GM12878 (cell line): ENCODE measurements at regions not wholly inside any gene's neighbourhood (a gene's known extent, or its start where the extent isn't known, plus 50 kb on each side); places are given as distances from the start of the nearest gene placed in this dataset.

Experiments used
- ATAC-seq: fragments of 200-7000 bp; cut with Tn5 transposase; 3 replicates; pipeline ENCODE4 v1.9.1; 2020; ENCODE audit warnings: mild to moderate bottlenecking, moderate library complexity
- BruUV-seq: library from RNA; stranded (reverse); fragments of 400-500 nt; replicated peaks from 2 replicates; lab custom pipeline; 2021; lab: Mats Ljungman, UMichigan
- CTCF ChIA-PET: fragments of 300-600 bp; sonication (Branson Sonifier 250); formaldehyde crosslinking; extraction: SDS; loops from one replicate; lab custom pipeline; 2021; ENCODE audit warnings: inconsistent platforms; lab: Yijun Ruan, JAX
- POLR2A ChIA-PET: fragments of 350-600 bp; formaldehyde crosslinking; extraction: SDS; loops from one replicate; lab custom pipeline; 2021; ENCODE audit warnings: inconsistent platforms; lab: Charles Lee
- RAD21 ChIA-PET: fragments of 300-600 bp; sonication (Branson Sonifier 250); formaldehyde crosslinking; loops from one replicate; lab custom pipeline; 2023; ENCODE audit warnings: antibody characterized with exemption; ENCODE audit not compliant: unreplicated experiment; lab: Charles Lee
- SMC1A ChIA-PET: fragments of 300-600 bp; sonication (Branson Sonifier 250); formaldehyde crosslinking; loops from one replicate; lab custom pipeline; 2023; ENCODE audit not compliant: unreplicated experiment, uncharacterized antibody; lab: Charles Lee
- DNase-seq: peaks from one replicate; pipeline ENCODE4 v3.0.0-alpha.2; 2011; ENCODE audit warnings: low read depth, low spot score
- FAIRE-seq: peaks from 3 replicates; lab custom pipeline; 2011; peaks lifted over from hg19 to GRCh38; lab: Jason Lieb, UNC
- H2AFZ ChIP-seq: 2 replicates; pipeline ENCODE4 v1.6.0; 2011; ENCODE audit warnings: low read depth, low read length, control low read depth; ENCODE audit not compliant: control insufficient read depth
- H3K27ac ChIP-seq: 2 replicates; pipeline ENCODE4 v1.5.1; 2011; ENCODE audit warnings: control low read depth; ENCODE audit not compliant: control insufficient read depth, insufficient read depth
- H3K27me3 ChIP-seq, 2 experiments: replicated peaks in 1 of 2; 2 replicates each; pipeline versions ENCODE4 v1.6.0 to v1.6.1; 2011; ENCODE audit warnings: low read length in 1 of 2; ENCODE audit not compliant: control insufficient read depth in 2 of 2, insufficient read depth in 2 of 2
- H3K36me3 ChIP-seq, 2 experiments: 2 replicates each; pipeline ENCODE4 v1.5.1; 2011; ENCODE audit warnings: low read length in 1 of 2; ENCODE audit not compliant: control insufficient read depth in 2 of 2, insufficient read depth in 2 of 2
- H3K4me1 ChIP-seq: 2 replicates; pipeline ENCODE4 v1.6.1; 2011; ENCODE audit warnings: mild to moderate bottlenecking, low read length, moderate library complexity, mixed read lengths; ENCODE audit not compliant: control insufficient read depth, insufficient read depth
- H3K4me2 ChIP-seq: 2 replicates; pipeline ENCODE4 v1.6.0; 2011; ENCODE audit warnings: control low read depth; ENCODE audit not compliant: control insufficient read depth, insufficient read depth
- H3K4me3 ChIP-seq: fragments of 200-600 bp; sonication (generic); 2 replicates; pipeline ENCODE4 v1.5.1; 2016
- H3K79me2 ChIP-seq: 2 replicates; pipeline ENCODE4 v1.6.0; 2011; ENCODE audit warnings: low read length; ENCODE audit not compliant: control insufficient read depth, insufficient read depth
- H3K9ac ChIP-seq: 2 replicates; pipeline ENCODE4 v1.8.0; 2011; ENCODE audit warnings: low read length, control low read depth, mixed read lengths; ENCODE audit not compliant: control insufficient read depth, insufficient read depth
- H3K9me3 ChIP-seq: replicated peaks from 3 replicates; pipeline ENCODE4 v1.5.1; 2011; ENCODE audit warnings: mild to moderate bottlenecking, low read length; ENCODE audit not compliant: control insufficient read depth, insufficient read depth
- H4K20me1 ChIP-seq: 2 replicates; pipeline ENCODE4 v1.6.0; 2011; ENCODE audit not compliant: control insufficient read depth, insufficient read depth
- BHLHE40 ChIP-seq, 2 experiments: fragments of 450-650 bp in 1 of 2; IDR thresholded peaks; 2 replicates each; pipeline ENCODE4 v1.6.1; 2011 to 2017; ENCODE audit warnings: low read depth in 2 of 2, borderline replicate concordance in 1 of 2, improper control_type of control experiment in 1 of 2, low read length in 1 of 2, mild to moderate bottlenecking in 1 of 2
- CREB1 ChIP-seq: IDR thresholded peaks from 2 replicates; pipeline ENCODE4 v1.6.1; 2012; ENCODE audit warnings: low read depth, mild to moderate bottlenecking, inconsistent platforms
- FOXK2 ChIP-seq: fragments of 450-650 bp; IDR thresholded peaks from 2 replicates; pipeline ENCODE4 v1.6.1; 2017; ENCODE audit warnings: mild to moderate bottlenecking, moderate library complexity
- HDGF ChIP-seq: fragments of 450-650 bp; IDR thresholded peaks from 2 replicates; pipeline ENCODE4 v1.6.1; 2016; ENCODE audit warnings: antibody characterized with exemption
- KDM1A ChIP-seq: fragments of 200-600 bp; sonication (generic); IDR thresholded peaks from 2 replicates; pipeline ENCODE4 v1.6.1; 2016; ENCODE audit warnings: borderline replicate concordance
- NR2F1 ChIP-seq: fragments of 450-650 bp; conservative IDR thresholded peaks from 2 replicates; pipeline ENCODE4 v1.6.1; 2017; ENCODE audit warnings: mild to moderate bottlenecking
- RAD51 ChIP-seq: fragments of 450-650 bp; IDR thresholded peaks from 2 replicates; pipeline ENCODE4 v1.6.1; 2016; ENCODE audit warnings: moderate library complexity, mild to moderate bottlenecking, inconsistent platforms
- RB1 ChIP-seq: fragments of 450-650 bp; formaldehyde crosslinking; IDR thresholded peaks from 2 replicates; pipeline ENCODE4 v1.6.1; 2017; ENCODE audit warnings: mild to moderate bottlenecking, borderline replicate concordance
- RCOR1 ChIP-seq: conservative IDR thresholded peaks from 2 replicates; pipeline ENCODE4 v1.6.1; 2012; ENCODE audit warnings: low read depth, low read length, improper control_type of control experiment
- SIN3A ChIP-seq: IDR thresholded peaks from 2 replicates; pipeline ENCODE4 v1.6.1; 2012; ENCODE audit warnings: low read depth, low read length, improper control_type of control experiment
- SMC3 ChIP-seq: IDR thresholded peaks from 2 replicates; pipeline ENCODE4 v1.6.1; 2011; ENCODE audit warnings: low read length, improper control_type of control experiment, borderline replicate concordance
- SPI1 ChIP-seq: IDR thresholded peaks from 2 replicates; pipeline ENCODE4 v1.6.1; 2011; ENCODE audit warnings: low read depth, mild to moderate bottlenecking, low read length, moderate library complexity, borderline replicate concordance; ENCODE audit not compliant: insufficient read depth
- SREBF2 ChIP-seq: IDR thresholded peaks from 2 replicates; pipeline ENCODE4 v1.6.1; 2012; ENCODE audit warnings: mild to moderate bottlenecking, low read length
- ZNF384 ChIP-seq: IDR thresholded peaks from 2 replicates; pipeline ENCODE4 v1.6.1; 2012; ENCODE audit warnings: low read depth, mild to moderate bottlenecking, low read length, improper control_type of control experiment, borderline replicate concordance
- WGBS: methylation state at CpG from one replicate; pipeline ENCODE4 v1.1.6; 2016; ENCODE audit warnings: low lambda C conversion rate; ENCODE audit not compliant: insufficient replicate concordance, insufficient coverage; ENCODE audit errors: missing lambda C conversion rate; 5-methylcytosine and 5-hydroxymethylcytosine counted together
- in situ Hi-C: fragments of 300-500 bp; cut with MboI; formaldehyde crosslinking; loops from 9 replicates; pipeline ENCODE4 v1.14.3; 2018; ENCODE audit warnings: mixed read lengths
- intact Hi-C: fragments of 100-400 bp; cut with micrococcal nuclease; formaldehyde crosslinking; loops from one replicate; pipeline ENCODE4 v1.14.2; 2022; ENCODE audit not compliant: unreplicated experiment
- TF ChIP-seq, protein P1 (sequence below): fragments of 450-650 bp; IDR thresholded peaks from 2 replicates; pipeline ENCODE4 v1.6.1; 2016; ENCODE audit warnings: mild to moderate bottlenecking, moderate library complexity, borderline replicate concordance

DNA sequence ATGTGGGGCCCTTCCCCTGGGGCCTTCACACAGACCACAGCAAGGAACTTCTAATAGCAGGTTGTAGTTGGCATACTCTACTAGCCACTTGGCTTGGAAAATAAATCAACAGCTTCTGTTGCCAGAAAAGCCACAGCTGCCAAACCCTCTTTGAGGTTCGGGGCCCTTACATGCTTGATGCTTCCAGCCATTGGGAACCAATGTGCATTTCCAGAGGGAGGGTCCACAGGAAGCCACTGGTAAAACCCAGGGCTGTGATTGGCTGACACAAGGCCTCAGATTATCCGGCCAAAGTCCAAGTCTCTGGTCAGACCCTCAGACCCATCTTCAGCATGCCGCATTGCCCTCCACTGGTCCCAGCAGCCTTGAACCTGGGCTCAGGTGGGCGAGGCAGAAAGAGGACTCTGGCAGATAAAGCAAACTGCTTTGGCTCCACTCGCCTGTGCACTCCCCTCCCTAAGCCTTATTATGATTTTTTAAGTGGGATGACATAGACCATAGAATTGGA, 214.4 kb downstream of the BCL11B start (continued):
- no peak for TF ChIP-seq SPI1
- no peak for TF ChIP-seq RCOR1
- TF ChIP-seq FOXK2 = no peak
- TF ChIP-seq SMC3 = no peak

DNA sequence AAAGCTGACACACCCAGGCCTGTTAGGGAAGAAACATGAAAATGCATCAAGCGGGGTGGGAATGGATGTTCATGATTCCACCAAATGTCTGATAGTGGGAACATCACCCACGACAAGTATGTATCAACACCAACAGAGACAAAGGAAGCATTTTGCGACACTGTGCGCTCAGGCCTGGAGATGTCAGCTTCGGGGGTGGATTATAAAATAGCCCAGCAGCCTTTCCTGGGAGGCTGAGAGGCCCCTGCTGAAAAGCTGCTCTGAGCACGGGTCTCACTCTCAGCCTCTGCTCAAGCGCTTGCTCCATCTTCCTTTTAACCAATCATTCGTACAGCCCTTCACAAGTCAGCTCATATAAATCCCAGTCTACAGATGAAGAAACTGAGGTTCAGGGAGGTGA, 213.5 kb downstream of the BCL11B start:
- ChIA-PET RAD21 (no interaction called here), POLR2A (no interaction called here), CTCF (no interaction called here)
- in situ Hi-C loops (no loop called here), intact Hi-C loops (no loop called here)
- Histone ChIP-seq H3K4me2 (no peak overlapping the region), H3K27me3 (no peaks in the 10 kb centered on the region)
- TF ChIP-seq RB1 (no peak), SREBF2 (no peak), NR2F1 (no peak), CREB1 (no peak), ZNF384 (no peak), RAD51 (no peak), SIN3A (no peak), HDGF (no peak), KDM1A (no peak), BHLHE40 (IDR thresholded peaks at IDR 0.05; ENCODE audit: borderline replicate concordance in 1 of 2, low read depth in 2 of 2, low read length in 1 of 2) (no peak)
- TF ChIP-seq, protein P1, sequence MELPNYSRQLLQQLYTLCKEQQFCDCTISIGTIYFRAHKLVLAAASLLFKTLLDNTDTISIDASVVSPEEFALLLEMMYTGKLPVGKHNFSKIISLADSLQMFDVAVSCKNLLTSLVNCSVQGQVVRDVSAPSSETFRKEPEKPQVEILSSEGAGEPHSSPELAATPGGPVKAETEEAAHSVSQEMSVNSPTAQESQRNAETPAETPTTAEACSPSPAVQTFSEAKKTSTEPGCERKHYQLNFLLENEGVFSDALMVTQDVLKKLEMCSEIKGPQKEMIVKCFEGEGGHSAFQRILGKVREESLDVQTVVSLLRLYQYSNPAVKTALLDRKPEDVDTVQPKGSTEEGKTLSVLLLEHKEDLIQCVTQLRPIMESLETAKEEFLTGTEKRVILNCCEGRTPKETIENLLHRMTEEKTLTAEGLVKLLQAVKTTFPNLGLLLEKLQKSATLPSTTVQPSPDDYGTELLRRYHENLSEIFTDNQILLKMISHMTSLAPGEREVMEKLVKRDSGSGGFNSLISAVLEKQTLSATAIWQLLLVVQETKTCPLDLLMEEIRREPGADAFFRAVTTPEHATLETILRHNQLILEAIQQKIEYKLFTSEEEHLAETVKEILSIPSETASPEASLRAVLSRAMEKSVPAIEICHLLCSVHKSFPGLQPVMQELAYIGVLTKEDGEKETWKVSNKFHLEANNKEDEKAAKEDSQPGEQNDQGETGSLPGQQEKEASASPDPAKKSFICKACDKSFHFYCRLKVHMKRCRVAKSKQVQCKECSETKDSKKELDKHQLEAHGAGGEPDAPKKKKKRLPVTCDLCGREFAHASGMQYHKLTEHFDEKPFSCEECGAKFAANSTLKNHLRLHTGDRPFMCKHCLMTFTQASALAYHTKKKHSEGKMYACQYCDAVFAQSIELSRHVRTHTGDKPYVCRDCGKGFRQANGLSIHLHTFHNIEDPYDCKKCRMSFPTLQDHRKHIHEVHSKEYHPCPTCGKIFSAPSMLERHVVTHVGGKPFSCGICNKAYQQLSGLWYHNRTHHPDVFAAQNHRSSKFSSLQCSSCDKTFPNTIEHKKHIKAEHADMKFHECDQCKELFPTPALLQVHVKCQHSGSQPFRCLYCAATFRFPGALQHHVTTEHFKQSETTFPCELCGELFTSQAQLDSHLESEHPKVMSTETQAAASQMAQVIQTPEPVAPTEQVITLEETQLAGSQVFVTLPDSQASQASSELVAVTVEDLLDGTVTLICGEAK = no peak
- TF ChIP-seq, all 136 proteins: peak for 0
- DNase-seq (no peak), FAIRE-seq (no peak), ATAC-seq (no peak)
- Histone ChIP-seq H4K20me1 (no peaks in the 10 kb centered on the region), H3K27ac (no peak overlapping the region), H3K36me3 (no peaks in the 10 kb centered on the region), H3K9ac (no peak overlapping the region), H2AFZ (no peak overlapping the region), H3K79me2 (no peaks in the 10 kb centered on the region), H3K4me1 (no peaks in the 10 kb centered on the region), H3K4me3 (no peak overlapping the region), H3K9me3 (no peaks in the 10 kb centered on the region; the same call in 2 of the 3 replicates)
- SMC1A ChIA-PET = no interaction called here
- 38% methylated on average over 8 of the region's 8 CpGs for WGBS
- no TSS peak for BruUV-seq
